Progenitor cell of endocrine pancreas (in vitro differentiated cells): ENCODE measurements at regions not wholly inside any gene's neighbourhood (a gene's known extent, or its start where the extent isn't known, plus 50 kb on each side); places are given as distances from the start of the nearest gene placed in this dataset.

Experiments
- DNase-seq: peaks from one replicate; pipeline ENCODE4 v3.0.0; 2021; ENCODE audit warnings: low spot score; ENCODE audit not compliant: unreplicated experiment
- H3K27ac Mint-ChIP-seq: 2 replicates; pipeline ENCODE4 v1.8.0; 2021; ENCODE audit warnings: mild to moderate bottlenecking, moderate library complexity, mixed read lengths
- H3K27me3 Mint-ChIP-seq: 2 replicates; pipeline ENCODE4 v1.8.0; 2021; ENCODE audit warnings: mixed read lengths
- H3K36me3 Mint-ChIP-seq: 2 replicates; pipeline ENCODE4 v1.8.0; 2022; ENCODE audit warnings: mixed read lengths; ENCODE audit not compliant: insufficient read depth
- H3K4me1 Mint-ChIP-seq: 2 replicates; pipeline ENCODE4 v1.8.0; 2021; ENCODE audit warnings: low read depth, mixed read lengths
- H3K4me3 Mint-ChIP-seq: 2 replicates; pipeline ENCODE4 v1.8.0; 2021; ENCODE audit warnings: low read depth, mild to moderate bottlenecking, moderate library complexity, mixed read lengths
- H3K9me3 Mint-ChIP-seq: 2 replicates; pipeline ENCODE4 v1.8.0; 2021; ENCODE audit warnings: low read depth, mixed read lengths
- TF ChIP-seq, protein P1 (sequence below): fragments of 200-600 bp; sonication (generic); IDR thresholded peaks from one replicate; pipeline ENCODE4 v1.5.0; 2021; ENCODE audit warnings: antibody characterized with exemption, mild to moderate bottlenecking; ENCODE audit not compliant: unreplicated experiment

DNA sequence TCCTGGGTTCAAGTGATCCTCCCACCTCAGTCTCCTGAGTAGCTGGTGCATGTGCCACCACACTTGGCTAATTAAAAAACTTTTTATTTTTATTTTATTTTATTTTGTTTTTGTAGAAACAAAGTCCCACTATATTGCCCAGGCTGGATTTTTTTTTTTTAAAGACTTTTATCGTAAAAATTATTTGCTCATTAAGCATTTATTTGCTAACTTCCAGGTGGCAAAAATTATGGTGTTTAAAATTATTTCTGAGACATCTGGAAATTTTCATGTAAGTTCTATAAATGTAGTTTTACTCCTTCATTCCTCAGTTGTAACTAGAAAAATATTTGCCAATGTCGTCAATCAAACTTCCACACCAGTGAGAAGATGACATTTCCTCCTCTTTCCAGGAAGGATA lies 233.3 kb upstream of the DACH1 start:
- Mint-ChIP-seq H3K4me1 (no peaks in the 10 kb centered on the region), H3K27ac (no peak overlapping the region), H3K9me3 (no peaks in the 10 kb centered on the region), H3K4me3 (no peak overlapping the region), H3K27me3 (no peaks in the 10 kb centered on the region), H3K36me3 (no peaks in the 10 kb centered on the region)
- DNase-seq: no peak
- TF ChIP-seq, protein P1, sequence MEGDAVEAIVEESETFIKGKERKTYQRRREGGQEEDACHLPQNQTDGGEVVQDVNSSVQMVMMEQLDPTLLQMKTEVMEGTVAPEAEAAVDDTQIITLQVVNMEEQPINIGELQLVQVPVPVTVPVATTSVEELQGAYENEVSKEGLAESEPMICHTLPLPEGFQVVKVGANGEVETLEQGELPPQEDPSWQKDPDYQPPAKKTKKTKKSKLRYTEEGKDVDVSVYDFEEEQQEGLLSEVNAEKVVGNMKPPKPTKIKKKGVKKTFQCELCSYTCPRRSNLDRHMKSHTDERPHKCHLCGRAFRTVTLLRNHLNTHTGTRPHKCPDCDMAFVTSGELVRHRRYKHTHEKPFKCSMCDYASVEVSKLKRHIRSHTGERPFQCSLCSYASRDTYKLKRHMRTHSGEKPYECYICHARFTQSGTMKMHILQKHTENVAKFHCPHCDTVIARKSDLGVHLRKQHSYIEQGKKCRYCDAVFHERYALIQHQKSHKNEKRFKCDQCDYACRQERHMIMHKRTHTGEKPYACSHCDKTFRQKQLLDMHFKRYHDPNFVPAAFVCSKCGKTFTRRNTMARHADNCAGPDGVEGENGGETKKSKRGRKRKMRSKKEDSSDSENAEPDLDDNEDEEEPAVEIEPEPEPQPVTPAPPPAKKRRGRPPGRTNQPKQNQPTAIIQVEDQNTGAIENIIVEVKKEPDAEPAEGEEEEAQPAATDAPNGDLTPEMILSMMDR: no peak

DNA sequence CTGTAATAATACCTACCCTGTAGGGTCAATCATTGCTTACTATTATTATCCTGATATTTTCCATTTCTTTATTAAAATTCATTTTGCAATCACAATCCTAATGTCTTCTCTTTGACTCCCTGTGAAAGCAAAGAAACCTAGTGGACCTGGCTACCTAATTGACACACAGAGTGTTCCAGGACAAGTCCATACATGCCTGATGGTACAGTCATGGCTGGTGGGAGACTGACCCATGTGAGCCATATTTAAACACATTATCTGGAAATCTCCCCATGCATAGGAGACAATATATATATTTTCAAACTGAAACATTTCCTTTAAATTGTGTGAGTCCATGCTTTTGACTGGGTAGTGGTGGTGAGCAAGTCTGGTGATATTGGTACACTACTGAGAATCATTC lies 230.6 kb upstream of the DACH1 start:
- no peak for DNase-seq
- Mint-ChIP-seq H3K36me3 (no peaks in the 10 kb centered on the region), H3K27me3 (no peaks in the 10 kb centered on the region), H3K4me1 (no peaks in the 10 kb centered on the region), H3K4me3 (no peak overlapping the region), H3K9me3 (no peaks in the 10 kb centered on the region), H3K27ac (no peak overlapping the region)
- TF ChIP-seq, protein P1: no peak

DNA sequence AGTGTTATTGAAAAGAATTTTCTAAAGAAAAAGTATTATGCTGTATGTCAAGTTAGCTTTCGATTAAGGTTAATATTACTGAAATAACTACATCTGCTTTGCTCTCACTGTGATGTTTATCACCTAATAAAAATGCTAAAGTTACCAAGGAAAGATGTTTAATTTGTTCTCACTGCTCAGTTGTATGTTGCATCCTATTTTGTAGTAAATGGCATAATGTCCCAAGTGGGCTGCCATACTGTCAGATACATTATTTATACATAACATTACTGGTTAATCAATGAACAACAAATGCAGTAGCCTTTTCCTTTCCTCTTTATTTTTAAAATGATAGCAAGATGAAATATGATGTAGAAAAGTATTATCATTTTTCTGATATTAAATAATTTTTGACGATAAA lies 226.3 kb upstream of the DACH1 start:
- Mint-ChIP-seq H3K4me1 (no peaks in the 10 kb centered on the region), H3K4me3 (no peak overlapping the region), H3K9me3 (no peaks in the 10 kb centered on the region), H3K27me3 (peaks cover 3% of the 10 kb centered on the region), H3K36me3 (no peaks in the 10 kb centered on the region), H3K27ac (no peak overlapping the region)
- no peak for DNase-seq
- TF ChIP-seq, protein P1: no peak

DNA sequence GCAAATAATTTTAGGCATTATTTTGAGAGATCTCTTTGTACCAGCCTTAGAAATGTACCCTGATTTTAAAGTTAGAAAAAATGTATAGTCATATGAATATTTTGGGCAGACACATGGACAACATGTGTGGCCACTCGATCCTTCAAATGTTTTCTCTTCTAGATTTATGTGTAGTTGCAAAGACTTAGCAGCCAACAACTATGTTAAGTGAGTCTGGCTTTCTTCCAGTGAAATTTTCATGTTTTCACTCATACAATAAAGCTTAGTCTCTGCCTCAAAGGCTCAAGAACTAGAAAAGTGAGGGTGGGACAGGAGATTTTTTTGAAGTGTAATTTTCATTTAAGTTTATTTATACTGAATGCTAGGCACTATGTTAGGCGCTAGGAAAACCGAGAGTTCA lies 207.7 kb upstream of the DACH1 start:
- Mint-ChIP-seq H3K27me3 (no peaks in the 10 kb centered on the region), H3K36me3 (no peaks in the 10 kb centered on the region), H3K4me1 (peaks cover 3% of the 10 kb centered on the region), H3K27ac (no peak overlapping the region), H3K4me3 (no peak overlapping the region), H3K9me3 (no peaks in the 10 kb centered on the region)
- TF ChIP-seq, protein P1: no peak
- no peak for DNase-seq

DNA sequence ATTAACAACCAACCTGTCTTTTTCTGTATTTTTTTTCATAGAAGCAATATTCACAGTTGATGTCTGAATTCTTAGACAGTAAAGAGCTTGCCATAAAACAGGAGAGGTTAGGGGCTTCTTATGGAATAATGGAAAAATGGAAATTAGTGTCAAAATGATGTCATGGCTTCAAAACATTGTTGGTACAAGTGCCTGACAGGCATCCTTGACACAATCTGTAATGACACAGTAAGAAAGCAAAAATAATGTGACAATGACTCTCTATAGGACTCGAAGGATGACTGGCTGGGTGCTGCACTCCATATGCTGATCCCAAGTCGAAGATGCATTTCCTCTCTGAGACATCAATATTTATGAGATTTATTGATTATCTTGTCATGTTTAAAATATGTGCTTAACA lies 205.3 kb upstream of the DACH1 start:
- H3K36me3 Mint-ChIP-seq: no peaks in the 10 kb centered on the region
- no peak overlapping the region for H3K4me3 Mint-ChIP-seq
- H3K27me3 Mint-ChIP-seq: no peaks in the 10 kb centered on the region
- DNase-seq: no peak
- no peaks in the 10 kb centered on the region for H3K9me3 Mint-ChIP-seq
- H3K4me1 Mint-ChIP-seq: peaks cover 3% of the 10 kb centered on the region
- H3K27ac Mint-ChIP-seq: no peak overlapping the region
- TF ChIP-seq, protein P1: no peak
